ENCODE measurements at regions not wholly inside any gene's neighbourhood (a gene's known extent, or its start where the extent isn't known, plus 50 kb on each side); places are given as distances from the start of the nearest gene placed in this dataset.
"Not testable (repeated sequence)": the region's sequence is repeated elsewhere in the genome, so short reads cannot be mapped to it uniquely, and the experiment has no call there.

GRCh38 chr17:30707724-30708240 is 116.7 kb downstream of the CRLF3 start:
- not testable (repeated sequence) for TF ChIP-seq POLR2A, CTCF (IDR thresholded peaks at IDR 0.05)
